ENCODE measurements at regions not wholly inside any gene's neighbourhood (a gene's known extent, or its start where the extent isn't known, plus 50 kb on each side); places are given as distances from the start of the nearest gene placed in this dataset.

DNA sequence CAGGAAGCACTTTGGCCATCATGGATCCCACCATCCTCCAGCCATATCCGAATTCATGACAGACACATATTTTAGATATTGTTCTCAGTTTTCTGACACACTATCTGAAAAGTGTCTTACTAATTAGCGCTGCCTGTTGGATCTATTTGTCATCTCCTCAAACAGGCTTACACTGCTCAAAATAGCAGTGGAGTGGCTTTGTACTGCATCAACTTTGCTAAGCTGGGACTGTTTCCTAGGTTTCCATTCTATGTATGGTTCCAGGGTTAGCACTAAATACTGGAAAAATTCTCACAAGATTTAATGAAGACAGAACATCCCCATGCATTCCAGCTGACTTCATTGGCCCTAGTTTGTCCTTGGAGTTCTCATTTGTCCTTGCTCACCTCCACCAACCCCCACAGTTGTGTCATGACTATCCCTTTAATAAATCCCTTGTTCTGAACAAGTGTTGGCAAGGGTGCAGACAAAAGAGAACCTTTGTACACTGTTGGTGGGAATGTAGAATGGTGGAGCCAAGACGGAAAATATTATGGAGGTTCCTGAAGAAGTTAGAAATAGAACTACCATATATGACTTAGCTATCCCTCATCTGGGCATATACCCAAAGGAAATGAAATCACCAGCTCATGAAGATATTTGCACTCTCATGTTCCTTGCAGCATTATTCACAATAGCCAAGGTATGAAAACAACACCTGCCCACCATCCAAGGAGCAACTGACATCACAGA lies 136.5 kb upstream of the RAI14 start (continued):
- TF ChIP-seq, protein P1, sequence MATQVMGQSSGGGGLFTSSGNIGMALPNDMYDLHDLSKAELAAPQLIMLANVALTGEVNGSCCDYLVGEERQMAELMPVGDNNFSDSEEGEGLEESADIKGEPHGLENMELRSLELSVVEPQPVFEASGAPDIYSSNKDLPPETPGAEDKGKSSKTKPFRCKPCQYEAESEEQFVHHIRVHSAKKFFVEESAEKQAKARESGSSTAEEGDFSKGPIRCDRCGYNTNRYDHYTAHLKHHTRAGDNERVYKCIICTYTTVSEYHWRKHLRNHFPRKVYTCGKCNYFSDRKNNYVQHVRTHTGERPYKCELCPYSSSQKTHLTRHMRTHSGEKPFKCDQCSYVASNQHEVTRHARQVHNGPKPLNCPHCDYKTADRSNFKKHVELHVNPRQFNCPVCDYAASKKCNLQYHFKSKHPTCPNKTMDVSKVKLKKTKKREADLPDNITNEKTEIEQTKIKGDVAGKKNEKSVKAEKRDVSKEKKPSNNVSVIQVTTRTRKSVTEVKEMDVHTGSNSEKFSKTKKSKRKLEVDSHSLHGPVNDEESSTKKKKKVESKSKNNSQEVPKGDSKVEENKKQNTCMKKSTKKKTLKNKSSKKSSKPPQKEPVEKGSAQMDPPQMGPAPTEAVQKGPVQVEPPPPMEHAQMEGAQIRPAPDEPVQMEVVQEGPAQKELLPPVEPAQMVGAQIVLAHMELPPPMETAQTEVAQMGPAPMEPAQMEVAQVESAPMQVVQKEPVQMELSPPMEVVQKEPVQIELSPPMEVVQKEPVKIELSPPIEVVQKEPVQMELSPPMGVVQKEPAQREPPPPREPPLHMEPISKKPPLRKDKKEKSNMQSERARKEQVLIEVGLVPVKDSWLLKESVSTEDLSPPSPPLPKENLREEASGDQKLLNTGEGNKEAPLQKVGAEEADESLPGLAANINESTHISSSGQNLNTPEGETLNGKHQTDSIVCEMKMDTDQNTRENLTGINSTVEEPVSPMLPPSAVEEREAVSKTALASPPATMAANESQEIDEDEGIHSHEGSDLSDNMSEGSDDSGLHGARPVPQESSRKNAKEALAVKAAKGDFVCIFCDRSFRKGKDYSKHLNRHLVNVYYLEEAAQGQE (IDR thresholded peaks at IDR 0.05; ENCODE audit: unreplicated experiment), result no peak
- TF ChIP-seq CREB1 (CRISPR knock-in tag; IDR thresholded peaks at IDR 0.05; ENCODE audit: low read depth) (no peak), EZH2 (IDR thresholded peaks at IDR 0.05; ENCODE audit: low read depth, unreplicated experiment) (no peak)

DNA sequence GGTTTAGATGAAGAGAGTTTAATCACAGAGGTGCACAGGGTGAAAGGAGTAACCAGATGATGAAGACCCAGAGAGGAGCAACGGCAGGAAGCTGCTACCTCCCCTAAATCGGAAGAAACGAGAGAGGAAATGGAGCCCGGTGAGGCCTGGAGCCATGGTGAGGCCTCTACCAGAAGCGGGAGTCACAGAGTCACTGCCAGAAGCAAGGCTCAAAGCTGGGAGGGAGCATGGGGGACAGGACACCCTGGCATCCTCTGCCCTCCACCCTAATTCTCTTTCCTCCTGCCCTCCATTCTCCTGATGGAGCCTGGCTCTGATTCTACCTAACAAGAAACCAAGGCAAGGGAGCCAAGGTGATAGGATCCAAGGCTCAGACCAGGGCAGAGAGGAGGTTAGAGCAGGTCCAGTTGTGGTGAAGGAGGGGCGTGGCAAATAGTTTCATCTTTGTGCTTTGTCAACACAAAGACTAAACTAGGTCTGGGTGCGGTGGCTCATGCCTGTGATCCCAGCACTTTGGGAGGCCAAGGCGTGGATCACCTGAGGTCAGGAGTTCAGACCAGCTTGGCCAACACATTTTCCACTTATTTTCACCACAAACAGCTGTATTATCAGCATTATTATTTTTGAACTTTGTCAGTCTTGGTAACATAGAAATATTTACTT lies 134.4 kb upstream of the RAI14 start:
- Histone ChIP-seq H3K27ac (ENCODE audit: low read depth) (peak overlapping the region; percentile 91), H3K4me1 (ENCODE audit: insufficient read depth) (peaks cover 9% of the 10 kb centered on the region), H4K20me1 (replicated peaks; ENCODE audit: insufficient read depth) (no peaks in the 10 kb centered on the region), H3K4me3 (no peak overlapping the region), H3K36me3 (ENCODE audit: insufficient read depth) (no peaks in the 10 kb centered on the region), H3F3A (replicated peaks; ENCODE audit: low read depth) (peaks cover 6% of the 10 kb centered on the region; the same call in 1 of the 2 replicates), H3K27me3 (ENCODE audit: insufficient read depth) (no peaks in the 10 kb centered on the region), H3K9me2 (ENCODE audit: insufficient read depth) (no peaks in the 10 kb centered on the region), H3K79me2 (replicated peaks; ENCODE audit: insufficient read depth) (no peaks in the 10 kb centered on the region), H3K4me2 (no peak overlapping the region; the same call in 1 of the 2 replicates), H2AFZ (peak overlapping the region; percentile 76; the same call in 1 of the 2 replicates)
- Mint-ChIP-seq H3K4me1 (peaks cover 24% of the 10 kb centered on the region), H3K27ac (peak overlapping the region; percentile 36), H3K4me3 (no peak overlapping the region; the same call in 2 of the 3 replicates), H3K27me3 (ENCODE audit: insufficient read depth, low read depth, poor library complexity) (peaks cover 4% of the 10 kb centered on the region), H3K9me3 (no peaks in the 10 kb centered on the region), H3K36me3 (ENCODE audit: low read depth) (no peaks in the 10 kb centered on the region; the same call in 2 of the 3 replicates)
- DNase-seq (ENCODE audit: low spot score) (no peak), ATAC-seq (no peak)
- TF ChIP-seq EZH2phosphoT487 (IDR thresholded peaks at IDR 0.05; ENCODE audit: unreplicated experiment) (no peak), POLR2AphosphoS5 (IDR thresholded peaks at IDR 0.05; ENCODE audit: low read depth) (no peak), JUNB (IDR thresholded peaks at IDR 0.05; ENCODE audit: unreplicated experiment) (no peak), NANOG (IDR thresholded peaks at IDR 0.05; ENCODE audit: borderline replicate concordance) (no peak), STAT1 (IDR thresholded peaks at IDR 0.05; ENCODE audit: unreplicated experiment) (no peak)
- TF ChIP-seq, protein P2, sequence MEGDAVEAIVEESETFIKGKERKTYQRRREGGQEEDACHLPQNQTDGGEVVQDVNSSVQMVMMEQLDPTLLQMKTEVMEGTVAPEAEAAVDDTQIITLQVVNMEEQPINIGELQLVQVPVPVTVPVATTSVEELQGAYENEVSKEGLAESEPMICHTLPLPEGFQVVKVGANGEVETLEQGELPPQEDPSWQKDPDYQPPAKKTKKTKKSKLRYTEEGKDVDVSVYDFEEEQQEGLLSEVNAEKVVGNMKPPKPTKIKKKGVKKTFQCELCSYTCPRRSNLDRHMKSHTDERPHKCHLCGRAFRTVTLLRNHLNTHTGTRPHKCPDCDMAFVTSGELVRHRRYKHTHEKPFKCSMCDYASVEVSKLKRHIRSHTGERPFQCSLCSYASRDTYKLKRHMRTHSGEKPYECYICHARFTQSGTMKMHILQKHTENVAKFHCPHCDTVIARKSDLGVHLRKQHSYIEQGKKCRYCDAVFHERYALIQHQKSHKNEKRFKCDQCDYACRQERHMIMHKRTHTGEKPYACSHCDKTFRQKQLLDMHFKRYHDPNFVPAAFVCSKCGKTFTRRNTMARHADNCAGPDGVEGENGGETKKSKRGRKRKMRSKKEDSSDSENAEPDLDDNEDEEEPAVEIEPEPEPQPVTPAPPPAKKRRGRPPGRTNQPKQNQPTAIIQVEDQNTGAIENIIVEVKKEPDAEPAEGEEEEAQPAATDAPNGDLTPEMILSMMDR (conservative IDR thresholded peaks at IDR 0.05; ENCODE audit: low read depth in 2 of 2), result no peak
- TF ChIP-seq, protein P3, sequence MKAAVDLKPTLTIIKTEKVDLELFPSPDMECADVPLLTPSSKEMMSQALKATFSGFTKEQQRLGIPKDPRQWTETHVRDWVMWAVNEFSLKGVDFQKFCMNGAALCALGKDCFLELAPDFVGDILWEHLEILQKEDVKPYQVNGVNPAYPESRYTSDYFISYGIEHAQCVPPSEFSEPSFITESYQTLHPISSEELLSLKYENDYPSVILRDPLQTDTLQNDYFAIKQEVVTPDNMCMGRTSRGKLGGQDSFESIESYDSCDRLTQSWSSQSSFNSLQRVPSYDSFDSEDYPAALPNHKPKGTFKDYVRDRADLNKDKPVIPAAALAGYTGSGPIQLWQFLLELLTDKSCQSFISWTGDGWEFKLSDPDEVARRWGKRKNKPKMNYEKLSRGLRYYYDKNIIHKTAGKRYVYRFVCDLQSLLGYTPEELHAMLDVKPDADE (IDR thresholded peaks at IDR 0.05), result no peak
- TF ChIP-seq, protein P4, sequence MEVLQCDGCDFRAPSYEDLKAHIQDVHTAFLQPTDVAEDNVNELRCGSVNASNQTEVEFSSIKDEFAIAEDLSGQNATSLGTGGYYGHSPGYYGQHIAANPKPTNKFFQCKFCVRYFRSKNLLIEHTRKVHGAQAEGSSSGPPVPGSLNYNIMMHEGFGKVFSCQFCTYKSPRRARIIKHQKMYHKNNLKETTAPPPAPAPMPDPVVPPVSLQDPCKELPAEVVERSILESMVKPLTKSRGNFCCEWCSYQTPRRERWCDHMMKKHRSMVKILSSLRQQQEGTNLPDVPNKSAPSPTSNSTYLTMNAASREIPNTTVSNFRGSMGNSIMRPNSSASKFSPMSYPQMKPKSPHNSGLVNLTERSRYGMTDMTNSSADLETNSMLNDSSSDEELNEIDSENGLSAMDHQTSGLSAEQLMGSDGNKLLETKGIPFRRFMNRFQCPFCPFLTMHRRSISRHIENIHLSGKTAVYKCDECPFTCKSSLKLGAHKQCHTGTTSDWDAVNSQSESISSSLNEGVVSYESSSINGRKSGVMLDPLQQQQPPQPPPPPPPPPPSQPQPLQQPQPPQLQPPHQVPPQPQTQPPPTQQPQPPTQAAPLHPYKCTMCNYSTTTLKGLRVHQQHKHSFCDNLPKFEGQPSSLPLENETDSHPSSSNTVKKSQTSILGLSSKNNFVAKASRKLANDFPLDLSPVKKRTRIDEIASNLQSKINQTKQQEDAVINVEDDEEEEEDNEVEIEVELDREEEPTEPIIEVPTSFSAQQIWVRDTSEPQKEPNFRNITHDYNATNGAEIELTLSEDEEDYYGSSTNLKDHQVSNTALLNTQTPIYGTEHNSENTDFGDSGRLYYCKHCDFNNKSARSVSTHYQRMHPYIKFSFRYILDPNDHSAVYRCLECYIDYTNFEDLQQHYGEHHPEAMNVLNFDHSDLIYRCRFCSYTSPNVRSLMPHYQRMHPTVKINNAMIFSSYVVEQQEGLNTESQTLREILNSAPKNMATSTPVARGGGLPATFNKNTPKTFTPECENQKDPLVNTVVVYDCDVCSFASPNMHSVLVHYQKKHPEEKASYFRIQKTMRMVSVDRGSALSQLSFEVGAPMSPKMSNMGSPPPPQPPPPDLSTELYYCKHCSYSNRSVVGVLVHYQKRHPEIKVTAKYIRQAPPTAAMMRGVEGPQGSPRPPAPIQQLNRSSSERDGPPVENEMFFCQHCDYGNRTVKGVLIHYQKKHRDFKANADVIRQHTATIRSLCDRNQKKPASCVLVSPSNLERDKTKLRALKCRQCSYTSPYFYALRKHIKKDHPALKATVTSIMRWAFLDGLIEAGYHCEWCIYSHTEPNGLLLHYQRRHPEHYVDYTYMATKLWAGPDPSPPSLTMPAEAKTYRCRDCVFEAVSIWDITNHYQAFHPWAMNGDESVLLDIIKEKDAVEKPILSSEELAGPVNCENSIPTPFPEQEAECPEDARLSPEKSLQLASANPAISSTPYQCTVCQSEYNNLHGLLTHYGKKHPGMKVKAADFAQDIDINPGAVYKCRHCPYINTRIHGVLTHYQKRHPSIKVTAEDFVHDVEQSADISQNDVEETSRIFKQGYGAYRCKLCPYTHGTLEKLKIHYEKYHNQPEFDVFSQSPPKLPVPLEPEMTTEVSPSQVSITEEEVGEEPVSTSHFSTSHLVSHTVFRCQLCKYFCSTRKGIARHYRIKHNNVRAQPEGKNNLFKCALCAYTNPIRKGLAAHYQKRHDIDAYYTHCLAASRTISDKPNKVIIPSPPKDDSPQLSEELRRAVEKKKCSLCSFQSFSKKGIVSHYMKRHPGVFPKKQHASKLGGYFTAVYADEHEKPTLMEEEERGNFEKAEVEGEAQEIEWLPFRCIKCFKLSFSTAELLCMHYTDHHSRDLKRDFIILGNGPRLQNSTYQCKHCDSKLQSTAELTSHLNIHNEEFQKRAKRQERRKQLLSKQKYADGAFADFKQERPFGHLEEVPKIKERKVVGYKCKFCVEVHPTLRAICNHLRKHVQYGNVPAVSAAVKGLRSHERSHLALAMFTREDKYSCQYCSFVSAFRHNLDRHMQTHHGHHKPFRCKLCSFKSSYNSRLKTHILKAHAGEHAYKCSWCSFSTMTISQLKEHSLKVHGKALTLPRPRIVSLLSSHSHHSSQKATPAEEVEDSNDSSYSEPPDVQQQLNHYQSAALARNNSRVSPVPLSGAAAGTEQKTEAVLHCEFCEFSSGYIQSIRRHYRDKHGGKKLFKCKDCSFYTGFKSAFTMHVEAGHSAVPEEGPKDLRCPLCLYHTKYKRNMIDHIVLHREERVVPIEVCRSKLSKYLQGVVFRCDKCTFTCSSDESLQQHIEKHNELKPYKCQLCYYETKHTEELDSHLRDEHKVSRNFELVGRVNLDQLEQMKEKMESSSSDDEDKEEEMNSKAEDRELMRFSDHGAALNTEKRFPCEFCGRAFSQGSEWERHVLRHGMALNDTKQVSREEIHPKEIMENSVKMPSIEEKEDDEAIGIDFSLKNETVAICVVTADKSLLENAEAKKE (CRISPR knock-in tag; IDR thresholded peaks at IDR 0.05), result no peak

Measured in GM23338 (cell line).